ENCODE measurements at regions not wholly inside any gene's neighbourhood (a gene's known extent, or its start where the extent isn't known, plus 50 kb on each side); places are given as distances from the start of the nearest gene placed in this dataset.

DNA sequence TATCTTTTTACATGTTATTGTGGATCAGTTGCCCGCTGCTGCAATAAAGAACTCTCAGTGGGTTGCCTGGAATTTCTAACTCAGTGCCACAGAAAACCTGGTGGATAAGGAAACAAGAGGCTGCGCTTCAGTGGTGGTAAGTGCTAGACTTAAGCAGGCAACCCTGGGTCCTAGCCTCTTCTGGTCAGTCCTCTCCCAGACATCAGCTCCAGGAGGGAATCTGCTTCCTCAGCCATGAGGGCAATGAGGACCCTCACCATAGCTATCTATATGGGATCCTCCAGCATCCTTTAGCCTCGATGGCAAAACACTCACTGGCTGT lies 490.7 kb upstream of the SULF2 start:
- DNase-seq (ENCODE audit: low read depth in 2 of 2) = no peak

DNA sequence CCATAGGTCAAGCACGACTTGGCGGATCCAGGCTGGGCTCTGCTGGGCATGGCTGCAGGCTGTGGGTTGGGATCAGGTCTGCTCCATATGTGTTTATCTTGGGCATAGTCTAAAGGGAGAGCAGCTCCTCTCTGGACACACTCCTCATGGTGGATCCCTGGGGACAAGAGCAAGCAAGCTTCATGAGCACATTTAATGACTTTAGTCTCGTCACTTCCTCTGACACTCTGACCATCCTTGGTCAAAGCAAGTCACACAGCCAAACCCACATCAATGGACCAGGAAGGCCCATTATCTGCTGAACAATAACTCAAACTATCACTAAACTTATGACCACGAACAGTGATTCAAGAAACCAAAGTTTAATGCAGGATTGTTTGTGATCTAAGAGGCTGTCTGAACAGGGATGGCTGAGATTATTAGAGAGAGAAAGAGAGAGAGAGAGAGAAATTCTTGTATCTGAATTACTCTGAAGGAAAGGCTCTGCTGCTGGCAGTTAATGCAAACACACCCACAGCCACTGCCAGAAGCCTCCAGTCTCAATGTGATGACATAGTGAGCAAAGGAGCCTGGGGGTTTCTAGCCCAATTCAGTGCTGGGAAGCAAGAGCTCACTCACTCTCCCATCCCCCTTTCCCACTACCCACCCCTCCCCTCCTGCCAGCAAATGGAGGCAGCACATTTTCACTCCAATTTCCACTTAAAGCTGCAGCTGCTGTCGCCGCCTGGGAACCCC lies 490.2 kb upstream of the SULF2 start:
- no peak for DNase-seq (ENCODE audit: low read depth in 2 of 2)

DNA sequence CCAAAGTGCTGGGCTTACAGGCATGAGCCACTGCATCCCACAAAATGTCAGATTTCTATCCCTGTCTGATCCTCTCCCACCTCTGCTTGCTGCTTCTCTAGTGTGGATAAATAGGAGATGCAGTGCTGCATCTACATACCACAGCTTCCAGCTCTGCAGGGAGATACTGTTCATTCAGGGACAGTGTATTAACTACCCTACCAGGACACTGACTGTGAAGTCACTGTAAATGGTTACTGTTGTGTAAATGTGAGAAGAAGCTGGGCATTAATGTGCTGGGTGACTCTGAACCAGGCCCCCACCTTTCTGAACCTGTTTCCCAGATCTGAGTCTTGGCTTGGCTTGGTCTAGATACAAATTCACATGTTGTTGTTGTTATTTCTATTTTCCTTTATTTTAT lies 488.6 kb upstream of the SULF2 start:
- no peak for DNase-seq (ENCODE audit: low read depth in 2 of 2)

DNA sequence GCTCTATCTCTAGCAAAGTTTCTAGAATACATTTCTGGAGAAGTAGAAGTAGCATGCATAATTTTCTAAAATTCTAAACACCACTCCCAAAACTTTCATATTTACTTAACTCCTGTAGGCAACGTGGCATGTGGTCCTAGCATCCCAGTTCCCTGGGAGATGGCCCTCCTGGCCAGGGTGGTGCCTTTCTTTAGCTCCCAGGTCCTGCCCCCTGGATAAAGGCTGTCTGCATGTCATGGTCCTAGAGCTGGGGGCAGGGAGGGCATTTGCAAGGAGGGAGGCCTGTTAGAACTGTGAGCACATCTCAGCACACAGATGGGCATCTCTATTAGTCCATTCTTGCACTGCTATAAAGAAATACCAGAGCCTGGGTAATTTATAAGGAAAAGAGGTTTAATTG lies 485.6 kb upstream of the SULF2 start:
- no peak for DNase-seq (ENCODE audit: low read depth in 2 of 2)

DNA sequence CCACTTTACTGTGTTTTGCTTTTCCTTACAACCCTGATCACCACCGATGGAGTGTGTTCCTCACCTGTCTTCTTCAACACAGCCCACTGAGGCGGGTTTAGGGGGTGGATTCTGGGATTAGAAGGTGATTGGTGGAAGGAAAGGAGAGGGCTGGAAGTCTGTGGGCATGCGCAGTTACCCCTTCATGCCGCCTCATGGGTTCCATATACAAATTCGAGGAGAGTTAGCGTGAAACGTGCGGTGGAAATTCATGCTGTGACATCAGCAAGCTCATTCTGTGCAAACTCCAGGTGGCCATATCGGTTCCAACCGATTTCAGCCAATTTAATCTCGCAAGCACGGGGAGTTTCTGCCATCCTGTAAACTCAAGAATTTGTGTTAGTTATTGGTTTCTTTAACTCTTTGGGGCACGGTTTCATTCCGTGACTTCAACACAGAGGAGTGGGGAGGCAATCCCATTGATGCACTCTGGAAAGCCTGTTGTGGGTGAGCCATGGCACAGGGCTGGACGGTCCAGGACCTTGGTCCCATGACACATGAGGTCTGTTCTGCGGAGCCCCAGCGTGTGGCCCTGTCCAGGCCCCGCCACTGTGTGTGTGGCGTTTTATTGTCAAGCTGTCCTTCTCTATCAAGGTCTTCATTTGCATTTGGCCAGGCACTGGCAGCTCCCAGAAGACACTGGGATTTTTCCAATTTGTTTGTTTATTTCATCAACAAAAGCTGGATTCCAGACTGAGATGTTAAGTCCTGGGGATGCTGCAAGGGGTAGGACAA lies 482.8 kb upstream of the SULF2 start:
- DNase-seq (ENCODE audit: low read depth in 2 of 2) = no peak

DNA sequence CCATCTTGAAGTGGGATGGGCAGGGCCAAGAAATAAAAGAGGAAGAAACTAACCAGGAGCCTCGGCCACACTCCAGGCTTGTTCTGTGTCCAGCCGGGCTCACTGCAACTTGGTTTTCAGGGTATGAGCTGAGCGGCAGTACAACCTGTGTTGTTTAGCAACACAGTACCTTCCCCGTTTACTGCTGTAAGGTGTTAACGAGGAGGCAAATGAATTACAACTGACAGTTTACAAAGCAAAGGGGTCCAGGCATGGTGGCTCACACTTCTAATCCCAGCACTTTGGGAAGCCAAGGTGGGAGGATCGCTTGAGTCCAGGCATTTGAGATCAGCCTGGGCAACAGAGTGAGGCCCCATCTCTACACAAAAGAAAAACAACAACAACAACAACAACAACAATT lies 481.3 kb upstream of the SULF2 start:
- no peak for DNase-seq (ENCODE audit: low read depth in 2 of 2)

DNA sequence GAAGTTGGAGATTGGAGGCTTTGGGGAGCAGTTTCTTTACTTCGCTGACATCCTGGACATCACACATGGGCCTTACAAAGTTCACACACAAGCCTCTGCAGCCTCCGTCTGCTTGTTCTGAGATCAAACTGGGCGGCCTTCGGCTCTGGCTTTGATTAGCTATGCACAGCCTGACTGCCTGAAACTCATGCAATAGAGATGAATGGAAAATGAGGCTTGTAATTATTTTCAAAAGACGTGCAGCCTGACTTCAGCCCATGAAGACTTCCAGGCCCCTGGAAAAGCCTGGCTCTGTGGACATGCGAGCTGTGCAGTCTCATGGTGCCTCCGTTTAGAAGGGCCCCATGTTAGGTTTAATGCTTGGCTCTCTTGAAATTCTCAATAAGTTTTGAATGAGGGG lies 480.5 kb upstream of the SULF2 start:
- DNase-seq (ENCODE audit: low read depth in 2 of 2) = no peak

DNA sequence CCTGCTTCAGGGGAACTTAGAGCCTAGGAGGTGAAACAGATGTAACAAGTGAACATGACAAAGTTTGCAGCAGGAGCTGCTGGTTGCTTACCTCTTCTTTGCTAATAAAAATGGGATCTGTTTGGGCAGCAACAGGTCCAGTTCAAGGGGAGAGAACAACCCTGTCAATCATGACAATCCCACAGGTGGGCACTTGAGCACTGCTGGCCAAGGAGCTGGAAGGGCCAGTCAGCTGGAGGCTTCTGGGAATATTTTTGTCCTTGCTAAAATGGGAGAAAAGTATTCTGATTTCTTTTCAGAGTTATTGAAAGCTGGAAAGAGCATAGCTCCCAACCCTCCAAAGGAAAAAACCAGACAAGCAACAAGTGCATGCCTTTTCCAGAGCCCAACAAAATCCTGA lies 477.7 kb upstream of the SULF2 start:
- no peak for DNase-seq (ENCODE audit: low read depth in 2 of 2)

DNA sequence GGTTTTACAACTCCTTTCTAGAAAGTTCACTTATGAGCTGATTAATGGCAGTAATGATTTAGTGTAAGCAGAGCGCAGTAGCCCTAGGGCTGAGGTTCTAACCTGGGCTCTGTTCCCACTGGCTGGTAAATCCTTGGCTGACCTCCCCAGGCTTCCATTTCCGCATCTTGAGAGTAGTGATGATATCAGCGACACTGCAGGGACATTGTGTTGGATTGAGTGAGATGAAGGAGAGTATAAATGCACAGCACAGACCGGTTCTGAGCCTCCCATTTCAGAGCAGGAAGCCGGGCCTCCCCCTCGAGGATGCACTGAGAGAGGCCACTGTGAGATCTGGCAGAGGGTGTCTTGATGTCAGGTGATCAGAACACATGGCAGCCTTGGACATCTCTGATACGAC lies 477.2 kb upstream of the SULF2 start:
- DNase-seq (ENCODE audit: low read depth in 2 of 2) = no peak

DNA sequence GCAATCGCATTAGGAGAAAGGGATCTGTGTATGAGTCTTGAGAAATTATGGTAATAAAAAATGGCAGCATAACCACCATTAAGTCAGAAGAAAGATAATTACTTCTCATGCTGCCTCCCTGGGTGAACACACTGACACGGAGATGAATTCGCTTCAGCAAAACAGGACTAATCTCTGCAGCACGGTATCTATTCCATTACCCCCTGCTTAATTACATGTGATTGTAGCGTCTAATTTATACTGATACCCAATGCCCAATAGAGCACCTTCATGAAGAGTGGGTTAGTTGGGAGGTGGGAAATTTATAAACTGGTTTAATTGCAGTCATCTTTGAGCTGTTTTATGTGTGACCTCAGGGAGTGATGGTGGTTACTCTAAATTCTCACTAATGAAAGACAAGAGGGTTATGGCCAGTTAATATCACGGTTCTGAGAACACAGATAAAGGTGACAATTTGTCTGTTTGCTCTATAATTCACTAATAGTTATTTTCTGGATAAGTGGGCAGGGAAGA lies 476.2 kb upstream of the SULF2 start:
- no peak for DNase-seq (ENCODE audit: low read depth in 2 of 2)

DNA sequence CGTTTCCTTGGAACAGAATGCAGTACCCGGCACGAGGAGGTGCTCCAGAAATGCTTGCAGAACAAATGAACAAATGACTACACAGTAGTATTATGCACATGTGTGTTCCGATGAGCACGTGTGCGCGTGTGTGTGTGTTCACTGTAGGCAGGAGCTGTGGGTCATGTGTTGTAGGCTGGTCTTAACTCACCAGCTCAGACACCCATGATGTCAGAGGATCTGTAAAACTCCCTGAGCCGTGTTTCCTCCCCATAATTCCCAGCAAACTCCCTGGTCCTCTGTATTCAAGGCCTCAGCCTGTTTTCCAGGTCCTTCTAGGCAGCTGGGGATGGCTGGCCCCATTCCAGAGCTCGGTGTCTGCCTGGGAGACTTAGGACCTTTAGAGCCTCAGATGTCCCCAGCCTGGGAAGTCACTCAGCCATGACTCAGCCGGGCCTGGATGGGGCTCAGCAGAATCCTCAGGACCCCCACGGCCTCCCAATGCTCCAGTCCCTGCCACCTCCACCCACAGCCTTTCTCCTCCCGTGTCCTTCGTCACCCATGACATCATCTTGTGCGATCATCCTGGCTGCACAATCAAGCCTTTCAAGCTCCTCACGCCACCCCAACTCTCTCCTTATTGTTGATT lies 475.0 kb upstream of the SULF2 start:
- DNase-seq (ENCODE audit: low read depth in 2 of 2) = no peak

DNA sequence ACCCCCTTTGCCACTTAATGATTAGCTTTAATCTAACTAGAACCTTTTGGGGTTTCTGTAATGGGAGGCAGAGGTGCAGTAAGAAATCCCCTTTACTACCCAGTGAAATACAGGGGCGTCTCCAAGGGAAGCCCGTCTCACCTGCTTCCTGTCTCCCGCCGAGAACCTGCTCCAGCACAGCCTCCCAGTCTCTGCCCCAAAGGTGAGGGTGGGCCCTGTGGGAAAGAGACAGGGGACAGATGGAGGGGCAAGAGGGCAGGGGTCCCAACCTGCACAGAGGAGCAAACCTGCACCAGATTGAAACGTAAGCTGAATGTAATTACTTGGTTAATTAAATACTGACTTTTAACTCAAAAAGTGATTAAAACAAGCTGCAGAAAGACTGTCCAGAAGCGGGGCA lies 474.2 kb upstream of the SULF2 start:
- no peak for DNase-seq (ENCODE audit: low read depth in 2 of 2)

DNA sequence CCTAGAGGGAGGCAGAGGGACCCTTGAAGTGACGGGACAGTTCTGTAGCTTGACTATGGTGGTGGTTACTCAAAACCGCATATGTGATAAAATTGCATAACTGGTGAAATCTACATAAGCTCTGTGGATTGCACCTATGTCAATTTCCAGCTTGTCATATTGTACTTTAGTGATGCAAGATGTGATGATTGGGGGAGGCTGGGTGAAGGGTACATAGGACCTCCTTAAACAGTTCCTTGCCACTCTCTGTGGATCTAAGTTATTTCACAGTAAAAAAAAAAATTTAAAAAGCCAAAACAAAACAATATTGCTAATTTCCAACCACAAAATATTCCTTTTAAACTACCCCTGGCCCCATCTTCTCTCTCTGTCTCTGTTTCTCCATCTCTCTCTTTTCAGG lies 472.6 kb upstream of the SULF2 start:
- no peak for DNase-seq (ENCODE audit: low read depth in 2 of 2)

DNA sequence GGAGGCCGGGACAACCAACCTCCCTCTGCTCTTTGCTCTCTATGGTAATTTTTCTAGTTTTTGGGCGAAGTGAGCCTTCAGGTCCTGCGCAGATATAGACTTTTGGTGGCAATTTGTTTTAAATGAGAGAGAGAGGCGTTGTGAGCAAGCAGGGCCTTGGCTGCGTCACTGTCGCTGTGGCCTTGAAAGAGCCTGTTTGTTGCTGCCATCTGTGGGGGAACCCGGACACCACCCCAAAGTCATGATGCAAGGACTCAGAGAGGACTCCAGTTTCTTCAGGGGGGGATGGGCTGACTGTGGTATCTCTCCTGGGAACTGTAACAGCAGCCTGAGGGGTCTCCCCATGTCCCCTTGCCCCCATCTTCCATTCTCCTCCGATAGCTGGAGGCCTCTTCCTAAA lies 462.7 kb upstream of the SULF2 start:
- no peak for DNase-seq (ENCODE audit: low read depth in 2 of 2)

DNA sequence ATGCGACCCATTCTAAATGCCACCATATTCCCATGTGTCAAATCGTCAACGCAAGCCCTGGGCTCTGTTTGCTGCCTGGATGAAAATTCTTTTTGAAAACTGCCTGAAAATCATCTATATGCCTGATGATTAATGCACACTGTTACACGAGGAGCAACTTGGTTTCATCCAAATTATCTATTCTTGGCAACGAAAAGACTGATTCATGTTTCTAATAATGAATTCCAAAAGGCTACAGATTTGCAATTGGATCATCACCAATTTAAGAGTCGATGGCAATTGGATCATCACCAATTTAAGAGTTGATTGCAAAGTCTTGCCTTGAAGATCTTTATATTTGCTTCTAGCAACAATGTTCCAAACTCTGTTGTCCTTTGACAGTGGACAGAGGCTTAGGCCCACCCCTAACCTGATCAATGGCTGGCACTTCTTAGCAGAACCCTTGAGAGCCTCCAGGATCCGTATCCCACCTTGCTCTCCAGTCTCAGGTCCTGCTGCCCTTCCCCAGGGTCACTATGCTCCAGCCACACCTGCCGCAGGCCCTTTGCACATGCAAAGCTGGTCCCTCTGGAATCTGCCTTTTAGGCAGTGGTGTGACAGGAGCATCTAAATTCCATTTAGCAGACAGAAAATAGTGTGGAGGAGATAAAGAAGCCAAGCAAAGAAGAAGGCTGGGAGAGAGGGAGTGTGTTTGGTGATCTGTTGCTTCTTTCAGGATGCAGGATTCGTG lies 460.9 kb upstream of the SULF2 start:
- no peak for DNase-seq (ENCODE audit: low read depth in 2 of 2)

DNA sequence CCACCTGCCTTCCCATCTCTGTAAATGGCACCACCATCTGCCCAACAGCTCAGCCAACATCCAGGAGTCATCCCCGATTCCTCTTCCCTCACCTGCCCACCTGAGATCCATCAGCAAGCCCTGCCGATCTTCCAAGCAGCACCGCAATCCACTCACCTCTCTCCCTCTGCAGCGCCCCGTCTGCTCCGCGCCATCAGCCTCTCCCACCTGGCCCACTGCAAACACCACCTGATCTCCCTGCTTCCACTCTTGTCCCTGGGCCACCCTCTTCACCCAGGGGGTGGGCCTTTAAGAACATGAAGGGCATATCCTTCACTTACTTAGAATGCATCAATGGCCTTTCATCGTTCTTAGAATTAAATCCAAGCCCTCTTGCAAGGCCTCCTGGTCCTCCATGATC lies 457.3 kb upstream of the SULF2 start:
- no peak for DNase-seq (ENCODE audit: low read depth in 2 of 2)

DNA sequence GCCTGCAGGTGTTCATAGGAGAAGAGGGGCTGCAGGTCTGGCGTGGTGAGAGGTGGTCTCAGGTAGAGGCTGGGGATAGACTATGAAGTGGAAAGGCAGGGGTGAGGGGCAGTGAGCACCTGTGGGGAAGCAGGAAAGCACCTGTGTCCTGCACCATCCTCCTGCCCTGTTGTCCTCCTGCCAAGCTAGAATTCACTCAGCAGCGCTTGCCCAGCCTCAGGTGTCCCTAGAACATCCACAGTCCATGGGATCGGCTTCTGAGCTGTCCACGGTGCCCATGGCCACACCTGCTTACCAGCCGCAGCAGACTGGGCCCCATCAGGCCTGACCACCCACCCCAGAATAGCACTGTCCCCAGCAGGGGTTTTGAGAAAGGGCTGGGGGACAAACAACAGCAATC lies 456.2 kb upstream of the SULF2 start:
- no peak for DNase-seq (ENCODE audit: low read depth in 2 of 2)

DNA sequence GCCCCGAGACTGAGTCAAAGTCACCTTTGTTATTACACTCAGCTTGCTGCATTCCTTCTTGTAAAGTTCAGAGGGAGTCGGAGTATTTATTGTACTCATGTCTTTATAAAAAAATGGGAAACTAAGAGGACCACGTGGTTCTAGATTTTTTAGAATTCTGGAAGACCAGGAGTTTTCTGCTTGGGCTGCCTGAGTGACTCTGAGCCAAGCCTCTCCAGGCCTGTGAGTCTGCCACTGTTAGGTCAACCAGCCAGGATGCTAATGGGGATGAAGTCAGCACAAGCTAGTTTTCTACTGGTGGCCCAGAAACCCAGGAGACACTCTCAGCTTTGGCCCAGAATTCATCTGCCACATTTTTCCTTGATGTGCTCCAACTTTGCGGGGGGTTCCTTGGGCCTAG lies 453.5 kb upstream of the SULF2 start:
- DNase-seq (ENCODE audit: low read depth in 2 of 2) = no peak

DNA sequence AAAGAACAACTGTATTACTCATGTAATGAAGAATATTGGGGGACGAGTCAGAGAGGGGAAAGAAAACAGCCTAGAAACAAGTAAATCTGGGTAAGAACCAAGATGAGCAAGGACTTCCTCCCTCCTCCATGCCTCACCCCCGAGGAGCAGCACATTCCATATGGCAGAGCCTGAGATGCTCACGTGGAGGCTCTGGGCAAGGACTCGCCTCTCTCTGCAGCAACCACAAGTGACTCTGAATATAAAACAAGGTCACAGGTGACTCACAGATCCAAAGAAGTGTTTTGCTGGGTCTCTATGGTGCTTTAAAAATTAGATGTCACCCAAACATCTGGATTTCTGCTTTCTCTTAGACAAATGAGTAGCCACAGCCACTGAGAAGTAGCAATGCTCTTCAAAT lies 453.0 kb upstream of the SULF2 start:
- DNase-seq (ENCODE audit: low read depth in 2 of 2) = no peak

DNA sequence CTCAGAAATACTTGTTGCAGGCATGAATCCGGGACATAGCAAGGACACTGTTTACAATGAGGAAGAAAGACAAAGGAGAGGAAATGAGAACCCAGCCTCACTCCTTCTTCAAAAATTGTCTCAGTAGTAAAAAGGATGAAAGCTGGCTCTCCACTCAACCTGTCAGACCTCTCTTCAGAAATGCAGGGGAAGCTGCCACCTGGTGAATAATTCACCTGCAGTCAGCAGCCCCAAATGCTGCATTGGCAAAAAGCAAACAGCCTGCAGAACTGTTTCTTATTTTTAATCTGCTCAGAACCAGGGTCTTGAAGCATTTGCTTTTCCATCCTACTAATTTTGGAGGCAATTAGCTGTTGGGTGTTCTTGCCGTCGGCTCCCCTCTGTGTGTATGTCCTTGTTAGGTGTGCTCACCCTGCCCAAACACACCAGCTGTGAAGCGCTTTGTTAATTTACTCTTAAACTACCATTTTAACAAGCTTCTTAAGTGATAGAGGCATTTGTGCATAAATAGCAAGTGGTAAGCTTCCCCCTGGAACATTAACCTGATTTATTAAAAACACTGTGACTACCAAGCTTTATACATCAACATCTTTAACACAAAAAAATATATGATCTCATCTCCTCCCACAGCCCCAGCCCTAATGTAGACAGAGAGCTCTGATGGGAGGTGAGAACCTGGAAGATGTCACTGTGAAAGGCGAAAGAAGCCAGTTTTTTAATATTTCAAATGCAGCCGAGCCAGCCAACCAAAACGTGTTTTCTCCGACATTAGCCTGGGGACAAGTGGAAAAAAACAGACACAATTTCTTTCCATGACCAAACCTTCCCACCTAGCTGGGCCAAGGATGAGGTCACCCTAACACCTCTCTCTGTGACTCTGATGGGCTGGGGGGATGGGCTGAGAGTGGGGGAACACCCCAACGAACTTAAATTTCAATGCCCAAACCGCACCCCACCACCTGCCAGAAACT lies 451.0 kb upstream of the SULF2 start:
- no peak for DNase-seq (ENCODE audit: low read depth in 2 of 2)

DNA sequence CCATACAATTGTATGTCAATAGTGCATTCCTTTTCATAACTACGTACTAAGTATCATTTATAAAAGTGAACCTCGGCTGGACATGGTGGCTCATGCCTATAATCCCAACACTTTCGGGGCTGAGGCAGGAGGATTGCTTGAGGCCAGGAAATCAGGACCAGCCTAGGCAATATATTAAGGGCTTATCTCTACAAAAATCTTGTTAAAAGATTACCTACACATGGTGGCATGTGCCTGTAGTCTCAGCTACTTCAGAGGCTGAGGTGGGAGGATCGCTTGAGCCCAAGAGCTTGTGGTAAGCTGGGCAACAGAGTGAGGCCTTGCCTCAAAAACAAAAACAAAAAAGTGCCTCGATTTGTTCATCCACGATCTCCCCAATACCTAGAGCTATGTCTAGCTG lies 449.7 kb upstream of the SULF2 start:
- no peak for DNase-seq (ENCODE audit: low read depth in 2 of 2)
